ENCODE measurements at regions not wholly inside any gene's neighbourhood (a gene's known extent, or its start where the extent isn't known, plus 50 kb on each side); places are given as distances from the start of the nearest gene placed in this dataset.

GRCh38 chr1:213884402-213884801 is 103.4 kb upstream of the PROX1 start:
- no peak for TF ChIP-seq CTCF (IDR thresholded peaks at IDR 0.05; ENCODE audit: insufficient read depth, low read depth, low read length)
- DNase-seq (ENCODE audit: low read depth) = no peak
- no peak overlapping the region for H3K4me3 ChIP-seq (ENCODE audit: low read depth, low read length)

GRCh38 chr1:213884942-213885341 is 102.8 kb upstream of the PROX1 start:
- no peak overlapping the region for H3K4me3 ChIP-seq (ENCODE audit: low read depth, low read length)
- TF ChIP-seq CTCF (IDR thresholded peaks at IDR 0.05; ENCODE audit: insufficient read depth, low read depth, low read length) = no peak
- no peak for DNase-seq (ENCODE audit: low read depth)

GRCh38 chr1:213887842-213888241 is 99.9 kb upstream of the PROX1 start:
- no peak for TF ChIP-seq CTCF (IDR thresholded peaks at IDR 0.05; ENCODE audit: insufficient read depth, low read depth, low read length)
- H3K4me3 ChIP-seq (ENCODE audit: low read depth, low read length) = no peak overlapping the region
- no peak for DNase-seq (ENCODE audit: low read depth)

- H3K4me3 ChIP-seq (ENCODE audit: low read depth, low read length) = no peak overlapping the region
- no peak for DNase-seq (ENCODE audit: low read depth)
- no peak for TF ChIP-seq CTCF (IDR thresholded peaks at IDR 0.05; ENCODE audit: insufficient read depth, low read depth, low read length)
These were observed 95.5 kb upstream of the PROX1 start for GRCh38 chr1:213891989-213892902.

- H3K4me3 ChIP-seq (ENCODE audit: low read depth, low read length) = no peak overlapping the region
- TF ChIP-seq CTCF (IDR thresholded peaks at IDR 0.05; ENCODE audit: insufficient read depth, low read depth, low read length) = no peak
- no peak for DNase-seq (ENCODE audit: low read depth)
These were observed 89.1 kb upstream of the PROX1 start for GRCh38 chr1:213898684-213899083.

GRCh38 chr1:213899413-213899812 is 88.4 kb upstream of the PROX1 start:
- no peak for DNase-seq (ENCODE audit: low read depth)
- TF ChIP-seq CTCF (IDR thresholded peaks at IDR 0.05; ENCODE audit: insufficient read depth, low read depth, low read length) = no peak
- no peak overlapping the region for H3K4me3 ChIP-seq (ENCODE audit: low read depth, low read length)
